Neural cell (in vitro differentiated cells): ENCODE measurements at regions not wholly inside any gene's neighbourhood (a gene's known extent, or its start where the extent isn't known, plus 50 kb on each side); places are given as distances from the start of the nearest gene placed in this dataset.

ENCODE experiments used
- CTCF ChIP-seq: fragments of 450-650 bp; IDR thresholded peaks from 2 replicates; pipeline ENCODE4 v1.5.1; 2014; ENCODE audit warnings: antibody characterized with exemption, mild to moderate bottlenecking, moderate library complexity; ENCODE audit not compliant: poor library complexity, severe bottlenecking
- MXI1 ChIP-seq: fragments of 450-650 bp; conservative IDR thresholded peaks from 2 replicates; pipeline ENCODE4 v1.6.1; 2014; ENCODE audit warnings: antibody characterized with exemption, mild to moderate bottlenecking; ENCODE audit not compliant: poor library complexity, severe bottlenecking
- POLR2AphosphoS5 ChIP-seq: IDR thresholded peaks from 2 replicates; pipeline ENCODE4 v1.6.1; 2012
- RAD21 ChIP-seq: fragments of 450-650 bp; conservative IDR thresholded peaks from 2 replicates; pipeline ENCODE4 v1.6.1; 2014; ENCODE audit warnings: antibody characterized with exemption, mild to moderate bottlenecking, moderate library complexity

GRCh38 chr11:97740801-97741151 lies 1280.0 kb upstream of the CNTN5 start:
- TF ChIP-seq RAD21 (no peak), CTCF (no peak), MXI1 (no peak), POLR2AphosphoS5 (no peak)
